Activated T-cell treated with anti-CD3 and anti-CD28 coated beads for 4 hours (primary cell): ENCODE measurements at regions not wholly inside any gene's neighbourhood (a gene's known extent, or its start where the extent isn't known, plus 50 kb on each side); places are given as distances from the start of the nearest gene placed in this dataset.

Source experiments
- DNase-seq: peaks from one replicate; pipeline ENCODE4 v3.0.0-alpha.2; 2020

DNA sequence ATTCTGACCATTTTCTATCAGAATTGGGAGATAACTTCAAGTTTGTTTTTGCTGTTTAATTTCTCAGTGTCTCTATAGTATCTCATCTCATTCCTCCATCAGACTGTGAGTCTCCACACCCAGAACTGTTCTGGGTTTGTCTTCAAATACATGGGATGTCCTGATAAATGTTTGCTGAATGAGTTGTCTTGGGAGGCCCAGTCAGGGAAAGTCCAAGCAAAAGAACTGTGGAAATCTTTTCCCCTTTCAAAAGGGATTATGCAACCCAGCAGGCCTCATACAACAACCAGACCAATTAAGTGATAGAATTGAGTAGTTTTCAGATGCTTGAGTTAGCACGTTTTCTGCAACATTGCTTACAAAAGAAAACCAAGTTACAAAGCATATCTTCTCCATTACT lies 324.4 kb downstream of the BRINP1 start:
- DNase-seq: no peak

DNA sequence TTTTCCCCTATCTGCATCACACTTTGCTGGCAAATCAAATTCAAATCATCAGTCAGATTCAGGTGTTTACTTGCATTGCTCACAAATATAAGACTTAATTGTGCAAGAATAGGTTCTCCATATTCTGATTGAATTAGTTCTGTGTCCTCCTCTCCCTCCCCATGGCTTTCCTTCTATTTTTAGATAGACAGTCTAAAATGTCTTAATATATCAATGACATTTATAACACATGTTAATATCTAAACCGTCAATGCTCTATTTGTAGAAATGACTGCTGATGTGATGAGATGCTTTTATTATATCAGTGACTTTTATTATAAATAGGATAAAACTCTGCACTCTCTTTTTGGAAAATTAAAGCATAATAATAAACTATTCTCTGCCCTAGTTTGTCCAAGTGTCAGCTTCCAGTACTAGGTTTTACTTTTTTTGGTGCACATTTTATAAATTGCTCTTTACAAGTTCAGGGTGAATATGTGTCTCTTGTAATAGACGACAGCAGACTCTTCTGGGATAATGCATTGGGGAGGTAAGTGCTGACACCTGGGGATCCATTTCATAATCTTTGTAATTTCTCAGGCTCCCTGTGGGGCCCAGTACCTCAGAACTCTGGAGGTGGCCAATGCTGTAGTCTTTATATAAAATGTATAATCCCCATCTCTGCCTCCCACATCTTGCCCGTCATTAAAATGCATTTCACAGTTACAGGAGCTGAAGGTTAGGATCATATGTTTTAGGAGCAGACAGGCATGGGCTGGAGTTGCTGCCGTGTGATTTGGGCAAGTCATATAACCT lies 321.5 kb downstream of the BRINP1 start:
- DNase-seq: no peak

DNA sequence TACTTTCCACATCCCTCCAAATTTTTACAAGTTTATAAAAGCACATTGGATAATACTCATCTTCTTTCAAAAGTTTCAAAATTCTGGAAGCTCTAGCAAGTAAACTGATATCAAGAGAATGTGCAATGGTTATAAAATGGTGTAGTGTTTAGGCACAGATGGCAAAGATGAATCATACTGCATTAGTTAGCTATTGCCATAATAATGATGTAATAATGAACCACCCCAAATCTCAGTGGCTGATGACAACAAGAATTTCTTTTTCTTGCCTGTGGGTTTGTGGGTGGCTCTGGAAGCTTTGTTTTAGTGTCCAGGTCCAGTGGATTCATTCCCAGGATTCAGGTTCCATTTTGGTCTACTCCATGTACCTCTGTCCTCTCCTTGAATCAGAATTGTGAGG lies 319.0 kb downstream of the BRINP1 start:
- no peak for DNase-seq

DNA sequence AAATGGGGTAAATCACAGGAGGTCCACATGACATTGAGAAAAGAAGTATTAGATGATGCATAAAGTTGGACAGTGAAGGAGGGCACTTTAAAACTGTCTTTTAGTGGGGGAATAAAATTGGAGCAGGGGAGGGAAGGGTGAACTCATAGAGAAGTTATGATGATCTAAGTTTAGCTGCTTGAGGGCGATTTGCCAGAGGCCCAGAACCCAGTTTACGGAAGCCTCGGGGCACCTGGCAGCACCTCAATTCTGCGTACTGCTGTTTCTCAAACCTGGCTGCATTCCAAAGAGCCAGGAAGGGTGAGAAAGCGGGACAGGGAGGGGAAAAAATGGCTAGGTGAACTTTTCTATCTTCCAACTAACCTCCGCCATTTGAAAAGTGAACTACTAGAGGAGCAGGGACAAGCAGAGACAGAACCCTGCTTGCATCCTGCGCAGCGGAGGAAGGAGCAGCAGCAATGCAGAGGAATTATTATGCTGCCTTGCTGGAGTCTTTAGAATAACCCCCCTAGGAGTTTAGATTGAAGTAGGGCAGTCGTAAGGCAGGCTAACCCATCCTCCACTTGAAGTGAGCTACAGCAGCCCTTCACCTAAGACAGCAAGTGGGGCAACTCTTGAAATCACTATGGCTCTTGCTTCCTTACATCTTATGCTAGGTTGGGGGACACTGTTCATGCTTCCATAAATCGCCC lies 316.8 kb downstream of the BRINP1 start:
- no peak for DNase-seq

DNA sequence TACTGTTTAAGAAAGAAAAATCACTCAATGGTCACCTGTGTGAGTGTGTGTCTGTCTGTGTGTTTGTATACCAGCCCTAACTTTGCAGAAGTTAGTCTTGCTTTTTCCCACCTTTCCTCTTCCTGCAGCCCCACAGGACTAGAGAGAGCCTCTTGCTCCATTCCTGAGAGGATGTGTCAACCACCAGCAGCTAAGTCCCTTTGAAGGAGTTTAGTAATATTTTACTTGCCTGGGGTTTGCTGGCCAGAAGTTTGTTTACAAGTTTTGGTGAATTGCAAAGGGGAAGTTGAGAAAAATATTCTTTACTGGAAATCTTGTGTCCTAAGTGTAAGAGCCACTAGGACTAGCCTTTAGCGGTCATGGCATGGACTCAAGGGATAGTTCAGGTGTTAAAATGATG lies 316.2 kb downstream of the BRINP1 start:
- DNase-seq: no peak

DNA sequence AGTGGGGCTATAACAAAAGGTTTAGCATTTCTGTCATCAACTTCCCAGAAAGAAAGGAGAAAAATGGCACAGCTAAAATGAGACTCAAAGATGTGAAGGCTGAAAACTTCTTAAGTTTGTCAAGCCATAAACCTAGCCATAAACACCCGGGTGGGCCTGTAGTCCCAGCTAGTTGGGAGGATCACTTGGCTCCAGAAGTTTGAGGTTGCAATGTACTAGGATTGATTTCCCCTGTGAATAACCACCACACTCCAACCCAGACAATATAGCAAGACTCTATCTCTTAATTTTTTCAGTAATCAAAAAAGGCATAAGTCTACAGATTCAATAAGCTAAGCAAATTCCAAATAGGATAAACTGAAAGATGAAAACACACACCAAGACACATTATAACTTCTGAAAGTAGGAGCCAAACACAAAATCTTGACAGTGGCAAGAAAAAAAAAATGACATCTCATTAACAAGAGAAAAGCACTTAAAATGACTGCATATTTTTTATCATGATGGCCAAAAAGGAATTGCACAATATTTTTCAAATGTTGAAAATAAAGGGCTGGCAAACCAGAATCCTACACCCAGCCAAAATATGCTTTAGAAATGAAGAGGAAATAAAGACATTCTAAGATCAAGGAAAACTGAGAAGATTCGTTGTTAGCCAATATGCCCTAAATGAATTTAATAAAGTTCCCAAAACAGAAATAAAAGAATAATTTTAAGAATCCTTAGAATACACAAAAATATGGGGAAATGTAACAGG lies 308.4 kb downstream of the BRINP1 start:
- no peak for DNase-seq

DNA sequence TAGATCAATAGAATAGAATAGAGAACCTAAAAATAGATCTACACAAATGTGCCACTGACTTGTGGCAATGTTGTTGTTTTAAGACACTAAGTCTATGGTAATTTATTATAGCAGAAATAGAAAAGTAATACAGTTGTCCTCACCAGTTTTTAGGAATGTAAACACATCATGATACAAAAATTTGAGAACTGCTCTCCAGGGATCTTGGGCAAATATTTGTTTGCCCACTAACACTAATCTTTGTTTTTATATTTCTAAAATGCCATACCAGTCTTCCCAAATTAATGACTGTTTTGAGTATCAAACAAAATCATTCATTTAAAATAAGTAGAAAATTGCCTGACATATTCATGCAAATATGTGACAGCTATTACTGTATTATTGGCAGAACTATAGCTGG lies 297.6 kb downstream of the BRINP1 start:
- DNase-seq: no peak

DNA sequence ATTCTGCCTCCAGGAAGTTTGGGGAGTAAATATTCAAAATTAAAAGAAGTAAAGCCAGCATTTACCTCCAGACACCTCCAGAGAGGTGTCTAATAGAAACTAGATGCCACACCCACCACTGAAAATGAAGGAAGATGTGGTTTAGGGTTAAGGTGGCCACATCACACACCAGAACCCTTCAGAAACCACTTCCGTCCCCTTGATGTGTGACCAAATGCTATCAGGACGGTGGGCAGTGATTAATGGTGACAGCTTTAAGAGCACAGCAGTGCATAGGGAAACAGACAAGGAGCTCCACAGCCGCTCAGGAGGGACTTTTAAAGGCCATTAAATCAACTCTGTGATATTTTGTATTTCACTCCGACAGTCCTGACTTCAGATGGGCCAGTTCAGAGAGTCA lies 295.2 kb downstream of the BRINP1 start:
- DNase-seq: no peak

DNA sequence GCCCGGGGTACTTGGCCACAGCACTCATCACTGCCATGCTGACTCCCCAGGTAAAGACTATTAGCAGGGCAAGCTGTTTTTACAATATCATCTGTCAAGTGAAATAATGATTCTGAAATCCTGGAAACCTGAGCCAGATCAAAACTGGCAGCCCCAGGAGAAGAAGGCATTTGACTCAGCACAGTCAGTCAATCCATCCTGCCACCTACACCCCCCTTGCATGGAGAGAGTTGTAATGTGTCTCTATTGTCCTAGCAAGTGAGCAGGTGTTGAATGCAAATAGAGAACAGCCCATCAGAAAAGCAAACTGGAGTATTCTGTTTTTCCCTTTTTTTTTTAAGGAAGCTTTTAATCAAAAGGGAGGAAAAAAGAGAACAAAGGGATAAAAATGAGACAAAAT lies 291.2 kb downstream of the BRINP1 start:
- no peak for DNase-seq

DNA sequence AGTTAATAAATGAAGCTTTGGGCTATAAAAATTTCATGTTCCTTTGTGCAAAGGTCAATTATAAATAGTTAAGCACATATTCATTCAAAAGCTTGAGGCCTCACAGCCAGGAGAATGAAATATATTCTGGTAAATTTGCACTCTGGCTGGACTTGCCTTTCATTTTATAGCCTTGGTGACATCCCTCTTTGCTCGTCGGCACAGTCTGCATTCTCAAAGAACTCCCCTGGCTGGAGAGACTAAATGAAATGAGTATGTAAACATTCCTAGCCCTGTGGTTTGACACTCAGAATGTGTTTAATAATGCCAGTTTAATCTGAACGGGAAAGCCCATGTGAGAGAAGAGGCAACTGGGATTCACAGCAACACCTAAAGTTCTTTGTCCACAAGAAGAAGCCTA lies 285.6 kb downstream of the BRINP1 start:
- DNase-seq: no peak

DNA sequence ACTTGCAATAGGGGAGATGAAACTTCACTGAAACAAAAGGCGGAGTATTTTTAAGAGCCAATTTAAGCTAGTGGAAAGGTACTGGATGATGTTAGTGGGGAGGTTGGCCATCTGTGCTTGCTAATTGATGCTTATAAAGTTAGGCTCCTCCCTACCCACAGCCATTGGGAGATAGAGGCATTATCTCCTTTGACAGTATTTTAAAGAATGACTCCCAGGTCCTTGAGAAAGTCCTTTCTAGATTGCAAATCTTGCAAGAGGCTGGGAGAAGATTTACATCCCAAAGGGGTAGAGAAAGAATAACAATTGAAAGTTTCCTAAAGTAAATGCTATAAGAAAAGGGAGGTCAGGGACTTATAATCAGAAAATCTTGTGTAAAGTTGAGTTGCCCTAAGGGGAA lies 282.6 kb downstream of the BRINP1 start:
- no peak for DNase-seq

DNA sequence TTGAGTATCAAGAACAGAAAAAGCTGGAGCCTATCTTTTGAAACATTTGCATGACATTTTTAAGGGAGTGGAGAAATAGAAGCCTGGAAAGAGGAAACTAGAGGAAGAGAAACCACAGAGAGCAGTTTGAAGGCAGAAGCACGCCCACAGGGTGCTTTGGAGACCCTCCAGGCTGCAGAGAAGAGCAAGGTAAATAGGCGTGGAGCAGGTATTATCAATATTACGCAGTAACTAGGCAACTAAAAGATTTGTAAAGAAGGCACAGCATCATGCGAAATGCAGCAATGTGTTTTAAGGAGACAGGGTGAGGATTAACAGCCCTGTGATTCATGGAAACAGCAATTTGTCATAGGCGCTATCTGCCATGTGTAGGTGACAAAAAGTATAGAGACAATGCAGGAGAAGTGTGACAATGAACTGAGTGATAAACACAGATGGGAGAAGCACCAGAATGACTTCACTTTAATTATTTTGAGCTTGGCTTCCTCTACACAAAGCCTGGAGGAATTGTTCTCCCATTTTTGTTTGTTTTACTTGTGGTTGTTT lies 281.2 kb downstream of the BRINP1 start:
- no peak for DNase-seq

DNA sequence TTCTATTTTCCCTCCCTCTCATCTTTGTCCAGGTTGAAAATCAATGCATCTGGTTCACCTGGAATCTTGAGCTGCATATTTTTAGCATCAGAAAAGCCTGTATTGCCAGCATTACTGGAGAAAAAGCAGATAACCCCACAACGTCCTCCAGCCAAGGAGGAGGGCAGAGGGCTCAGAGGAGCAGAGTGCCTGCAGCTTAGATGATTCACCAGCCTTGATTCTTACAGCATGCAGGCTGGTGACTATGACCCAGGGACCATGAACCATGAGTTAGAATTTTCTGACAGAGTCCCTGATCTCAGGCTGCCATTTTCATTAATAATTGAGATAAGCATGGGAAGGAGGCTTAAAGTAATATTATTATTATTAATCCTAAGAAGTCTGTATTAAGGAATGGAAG lies 278.2 kb downstream of the BRINP1 start:
- DNase-seq: no peak

DNA sequence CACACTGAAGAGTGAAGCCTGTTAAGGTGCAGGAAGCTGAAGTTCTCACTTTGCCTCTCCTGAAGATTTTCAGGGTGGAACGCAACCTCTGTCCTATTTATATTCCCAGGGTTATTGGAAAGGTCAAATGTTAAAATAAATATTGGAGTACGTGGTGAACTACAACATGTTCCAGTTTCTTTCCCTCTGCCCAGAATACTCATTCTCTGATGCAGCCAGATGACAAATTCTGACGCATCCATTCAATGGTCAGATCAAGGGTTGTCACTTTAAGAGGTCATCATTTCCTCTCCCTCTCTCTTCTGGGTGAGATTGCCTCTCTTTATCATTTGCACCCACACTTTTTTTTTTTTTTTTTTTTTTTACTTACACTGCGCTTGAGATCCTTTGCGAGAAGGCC lies 277.1 kb downstream of the BRINP1 start:
- DNase-seq: no peak

DNA sequence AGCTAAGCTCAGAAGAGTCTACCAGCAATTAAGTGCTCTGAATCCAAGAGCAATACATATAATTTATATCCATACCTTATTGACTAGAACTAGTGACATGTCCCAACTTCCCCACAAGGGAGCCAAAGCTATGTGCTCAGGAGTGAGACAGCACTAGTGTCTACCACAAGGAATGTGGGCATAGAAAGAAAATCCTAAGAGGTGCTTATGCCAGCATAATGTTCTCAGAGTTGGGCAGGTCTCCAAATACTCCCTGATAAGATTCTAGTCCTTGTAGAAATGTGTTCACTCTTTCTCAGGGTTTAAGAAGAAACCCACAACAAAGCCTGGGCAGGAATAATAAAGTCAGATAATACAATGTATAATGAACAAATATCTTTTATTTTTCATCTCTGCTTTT lies 275.1 kb downstream of the BRINP1 start:
- DNase-seq: no peak

DNA sequence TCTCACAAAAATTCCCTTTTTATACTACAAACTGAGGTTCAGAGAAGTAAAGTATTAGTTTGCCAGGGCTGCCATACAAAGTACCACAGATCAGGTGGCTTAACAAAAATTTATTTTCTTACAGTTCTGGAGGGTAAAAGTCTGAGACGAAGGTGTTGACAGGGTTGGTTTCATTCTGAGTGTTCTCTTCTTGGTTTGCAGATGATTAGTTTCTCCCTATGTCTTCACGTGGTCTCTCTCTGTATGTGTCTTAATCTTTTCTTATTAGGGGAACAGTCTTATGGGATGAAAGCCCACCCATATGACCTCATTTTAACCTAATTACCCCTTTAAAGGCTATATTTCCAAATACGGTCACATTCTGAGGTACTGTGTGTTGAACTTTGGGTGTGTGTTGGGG lies 274.2 kb downstream of the BRINP1 start:
- no peak for DNase-seq

DNA sequence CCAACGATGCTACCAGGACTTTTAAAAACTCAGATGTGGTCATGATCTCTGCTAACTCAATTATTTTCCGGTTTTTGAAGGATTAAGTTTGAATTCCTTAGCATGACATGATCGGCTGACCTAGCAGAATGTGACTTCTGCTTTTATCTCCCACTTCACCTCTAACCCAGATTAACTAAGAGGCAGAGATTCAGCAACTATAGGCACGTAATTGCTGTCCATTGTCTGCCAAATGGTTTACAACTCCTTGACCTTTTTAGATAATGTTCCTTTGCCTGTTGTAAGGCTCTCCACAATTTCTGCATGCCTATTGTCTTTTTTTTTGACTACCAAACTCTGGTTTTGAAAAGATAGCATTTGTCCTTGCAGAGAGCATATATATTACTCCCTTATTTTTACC lies 268.2 kb downstream of the BRINP1 start:
- no peak for DNase-seq

DNA sequence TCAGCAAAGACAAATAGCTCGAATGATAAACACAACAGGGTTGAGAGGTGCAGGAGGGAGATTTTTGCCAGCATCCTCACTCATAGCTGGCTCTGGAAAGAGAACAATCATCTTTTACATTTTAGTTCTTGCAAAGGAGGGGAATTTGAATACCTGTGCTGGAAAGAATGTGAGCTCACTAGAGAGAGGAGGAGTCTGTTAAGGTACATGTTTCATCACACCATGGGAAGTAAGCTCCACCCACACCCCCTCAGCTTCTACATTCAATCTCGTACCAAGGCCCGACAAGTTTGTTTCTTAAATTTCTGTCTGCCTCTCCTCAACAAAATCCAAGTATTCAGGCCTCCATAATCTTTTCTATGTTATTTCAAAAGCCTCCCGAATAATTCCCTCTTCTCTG lies 254.6 kb downstream of the BRINP1 start:
- no peak for DNase-seq
